ENCODE measurements at regions not wholly inside any gene's neighbourhood (a gene's known extent, or its start where the extent isn't known, plus 50 kb on each side); places are given as distances from the start of the nearest gene placed in this dataset.

DNA sequence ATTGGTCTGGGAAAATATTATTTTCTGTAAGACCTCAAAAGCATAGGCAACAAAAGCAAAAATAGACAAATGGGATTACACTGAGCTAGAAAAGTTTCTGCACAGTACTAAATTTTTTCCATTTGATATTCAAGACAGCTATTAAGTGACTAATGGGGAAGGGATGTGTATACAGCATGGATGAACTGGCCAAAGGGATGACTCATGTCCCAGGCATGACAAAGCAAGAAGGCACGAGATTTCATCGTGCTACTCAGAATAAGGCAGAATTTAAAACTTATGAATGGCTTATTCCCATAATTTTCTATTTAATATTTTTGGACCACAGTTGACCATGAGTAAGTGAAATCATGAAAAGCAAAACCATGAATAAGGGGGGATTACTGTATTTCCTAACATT lies 1250.1 kb upstream of the GYPC start:
- TF ChIP-seq, protein P1, sequence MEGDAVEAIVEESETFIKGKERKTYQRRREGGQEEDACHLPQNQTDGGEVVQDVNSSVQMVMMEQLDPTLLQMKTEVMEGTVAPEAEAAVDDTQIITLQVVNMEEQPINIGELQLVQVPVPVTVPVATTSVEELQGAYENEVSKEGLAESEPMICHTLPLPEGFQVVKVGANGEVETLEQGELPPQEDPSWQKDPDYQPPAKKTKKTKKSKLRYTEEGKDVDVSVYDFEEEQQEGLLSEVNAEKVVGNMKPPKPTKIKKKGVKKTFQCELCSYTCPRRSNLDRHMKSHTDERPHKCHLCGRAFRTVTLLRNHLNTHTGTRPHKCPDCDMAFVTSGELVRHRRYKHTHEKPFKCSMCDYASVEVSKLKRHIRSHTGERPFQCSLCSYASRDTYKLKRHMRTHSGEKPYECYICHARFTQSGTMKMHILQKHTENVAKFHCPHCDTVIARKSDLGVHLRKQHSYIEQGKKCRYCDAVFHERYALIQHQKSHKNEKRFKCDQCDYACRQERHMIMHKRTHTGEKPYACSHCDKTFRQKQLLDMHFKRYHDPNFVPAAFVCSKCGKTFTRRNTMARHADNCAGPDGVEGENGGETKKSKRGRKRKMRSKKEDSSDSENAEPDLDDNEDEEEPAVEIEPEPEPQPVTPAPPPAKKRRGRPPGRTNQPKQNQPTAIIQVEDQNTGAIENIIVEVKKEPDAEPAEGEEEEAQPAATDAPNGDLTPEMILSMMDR (conservative IDR thresholded peaks at IDR 0.05; ENCODE audit: low read depth, low read length), result no peak
- no peak for TF ChIP-seq EZH2phosphoT487 (IDR thresholded peaks at IDR 0.05; ENCODE audit: borderline replicate concordance, low read length)
- no peak for TF ChIP-seq EZH2 (IDR thresholded peaks at IDR 0.05; ENCODE audit: low read length, unreplicated experiment)
